H1 (cell line): ENCODE measurements at regions not wholly inside any gene's neighbourhood (a gene's known extent, or its start where the extent isn't known, plus 50 kb on each side); places are given as distances from the start of the nearest gene placed in this dataset.

Source experiments
- ATF3 ChIP-seq: IDR thresholded peaks from 2 replicates; pipeline ENCODE4 v1.6.1; 2011; ENCODE audit warnings: low read depth, mild to moderate bottlenecking, low read length; ENCODE audit not compliant: insufficient read depth
- BCL11A ChIP-seq, 2 experiments: IDR thresholded peaks; one replicate each; pipeline ENCODE4 v1.6.1; 2011; ENCODE audit warnings: low read depth in 2 of 2, low read length in 2 of 2, mild to moderate bottlenecking in 2 of 2
- CTCF ChIP-seq, 3 experiments: IDR thresholded peaks; 1 replicate in 2 of 3; 2 replicates in 1 of 3; pipeline versions ENCODE4 v1.5.1 to v1.6.1; 2011; ENCODE audit warnings: low read length in 3 of 3, mild to moderate bottlenecking in 3 of 3, inconsistent platforms in 2 of 3, low read depth in 1 of 3, moderate library complexity in 1 of 3; ENCODE audit not compliant: insufficient read depth in 1 of 3; ENCODE audit errors: control extremely low read depth in 1 of 3
- EZH2 ChIP-seq: fragments of 200-600 bp; sonication (generic); IDR thresholded peaks from 2 replicates; pipeline ENCODE4 v1.7.1; 2012; ENCODE audit warnings: low read depth, mild to moderate bottlenecking, moderate library complexity, low read length, inconsistent platforms; ENCODE audit not compliant: severe bottlenecking
- GTF2F1 ChIP-seq: IDR thresholded peaks from 2 replicates; pipeline ENCODE4 v1.6.1; 2012; ENCODE audit warnings: low read depth, low read length, improper control_type of control experiment, borderline replicate concordance
- POLR2A ChIP-seq, 2 experiments: IDR thresholded peaks; 1 replicate in 1 of 2; 2 replicates in 1 of 2; pipeline ENCODE4 v1.6.1; 2011; ENCODE audit warnings: low read depth in 2 of 2, low read length in 2 of 2, mild to moderate bottlenecking in 2 of 2; ENCODE audit errors: control extremely low read depth in 1 of 2
- POLR2AphosphoS5 ChIP-seq: IDR thresholded peaks from 2 replicates; pipeline ENCODE4 v1.6.1; 2011; ENCODE audit warnings: low read depth, low read length
- SAP30 ChIP-seq: fragments of 300-600 bp; sonication (generic); IDR thresholded peaks from 2 replicates; pipeline ENCODE4 v1.7.1; 2012; ENCODE audit warnings: low read length, moderate library complexity, mild to moderate bottlenecking, inconsistent platforms; ENCODE audit not compliant: insufficient read depth, insufficient replicate concordance
- SIN3A ChIP-seq, 2 experiments: IDR thresholded peaks in 1 of 2; conservative IDR thresholded peaks in 1 of 2; 2 replicates each; pipeline ENCODE4 v1.6.1; 2011 to 2012; ENCODE audit warnings: low read length in 2 of 2, improper control_type of control experiment in 1 of 2, low read depth in 1 of 2, mild to moderate bottlenecking in 1 of 2
- USF2 ChIP-seq: IDR thresholded peaks from 2 replicates; pipeline ENCODE4 v1.6.1; 2011; ENCODE audit warnings: low read length, improper control_type of control experiment
- YY1 ChIP-seq: IDR thresholded peaks from 2 replicates; pipeline ENCODE4 v1.6.1; 2011; ENCODE audit warnings: low read depth, mild to moderate bottlenecking, low read length
- ZNF274 ChIP-seq: IDR thresholded peaks from 2 replicates; pipeline ENCODE4 v1.7.0; 2012; ENCODE audit warnings: low read length, borderline replicate concordance; ENCODE audit errors: extremely low read depth

GRCh38 chr4:106695501-106696262 lies 327.1 kb upstream of the GIMD1 start:
- TF ChIP-seq BCL11A (IDR thresholded peaks at IDR 0.05; ENCODE audit: low read depth in 2 of 2, low read length in 2 of 2): no peak
- TF ChIP-seq SIN3A (conservative IDR thresholded peaks at IDR 0.05 in 1 of 2, IDR thresholded peaks at IDR 0.05 in 1 of 2; ENCODE audit: low read depth in 1 of 2, low read length in 2 of 2): no peak
- TF ChIP-seq EZH2: no peak
- no peak for TF ChIP-seq POLR2A (IDR thresholded peaks at IDR 0.05; ENCODE audit: control extremely low read depth in 1 of 2, low read depth in 2 of 2, low read length in 2 of 2)
- TF ChIP-seq CTCF (IDR thresholded peaks at IDR 0.05; ENCODE audit: control extremely low read depth in 1 of 3, insufficient read depth in 1 of 3, low read depth in 1 of 3, low read length in 3 of 3): no peak
- no peak for TF ChIP-seq SAP30
- no peak for TF ChIP-seq USF2
- no peak for TF ChIP-seq POLR2AphosphoS5
- no peak for TF ChIP-seq ZNF274
- TF ChIP-seq GTF2F1: no peak
- no peak for TF ChIP-seq ATF3
- TF ChIP-seq YY1: no peak
